ENCODE measurements at regions not wholly inside any gene's neighbourhood (a gene's known extent, or its start where the extent isn't known, plus 50 kb on each side); places are given as distances from the start of the nearest gene placed in this dataset.

DNA sequence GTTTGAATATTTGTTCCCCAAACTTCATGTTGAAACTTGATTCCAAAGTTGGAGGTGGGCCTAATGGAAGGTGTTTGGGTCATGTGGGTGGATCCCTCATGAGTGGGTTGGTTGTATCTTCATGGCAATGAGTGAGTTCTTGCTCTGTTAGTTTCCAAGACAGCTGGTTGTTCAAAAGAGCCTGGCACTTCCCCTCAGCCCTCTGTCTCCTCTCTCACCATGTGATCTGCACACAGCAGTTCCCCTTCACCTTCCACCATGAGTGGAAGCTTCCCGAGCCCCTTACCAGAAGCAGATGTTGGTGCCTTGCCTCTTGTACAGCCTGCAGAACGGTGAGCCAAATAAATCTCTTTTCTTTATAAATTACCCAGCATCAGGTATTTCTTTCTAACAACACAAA lies 327.1 kb upstream of the SLCO3A1 start:
- H3K36me3 ChIP-seq, result no peaks in the 10 kb centered on the region
- no peaks in the 10 kb centered on the region for H3K9me3 ChIP-seq
- TF ChIP-seq, protein P1, sequence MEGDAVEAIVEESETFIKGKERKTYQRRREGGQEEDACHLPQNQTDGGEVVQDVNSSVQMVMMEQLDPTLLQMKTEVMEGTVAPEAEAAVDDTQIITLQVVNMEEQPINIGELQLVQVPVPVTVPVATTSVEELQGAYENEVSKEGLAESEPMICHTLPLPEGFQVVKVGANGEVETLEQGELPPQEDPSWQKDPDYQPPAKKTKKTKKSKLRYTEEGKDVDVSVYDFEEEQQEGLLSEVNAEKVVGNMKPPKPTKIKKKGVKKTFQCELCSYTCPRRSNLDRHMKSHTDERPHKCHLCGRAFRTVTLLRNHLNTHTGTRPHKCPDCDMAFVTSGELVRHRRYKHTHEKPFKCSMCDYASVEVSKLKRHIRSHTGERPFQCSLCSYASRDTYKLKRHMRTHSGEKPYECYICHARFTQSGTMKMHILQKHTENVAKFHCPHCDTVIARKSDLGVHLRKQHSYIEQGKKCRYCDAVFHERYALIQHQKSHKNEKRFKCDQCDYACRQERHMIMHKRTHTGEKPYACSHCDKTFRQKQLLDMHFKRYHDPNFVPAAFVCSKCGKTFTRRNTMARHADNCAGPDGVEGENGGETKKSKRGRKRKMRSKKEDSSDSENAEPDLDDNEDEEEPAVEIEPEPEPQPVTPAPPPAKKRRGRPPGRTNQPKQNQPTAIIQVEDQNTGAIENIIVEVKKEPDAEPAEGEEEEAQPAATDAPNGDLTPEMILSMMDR (IDR thresholded peaks at IDR 0.05), result no peak
- TF ChIP-seq EP300 (IDR thresholded peaks at IDR 0.05), result no peak
- no peak for TF ChIP-seq POLR2A (IDR thresholded peaks at IDR 0.05)
- no peak for TF ChIP-seq POLR2AphosphoS5 (IDR thresholded peaks at IDR 0.05)
- H3K27ac ChIP-seq, result no peak overlapping the region
- H3K4me1 ChIP-seq, result peaks cover 0 to 6% (median 0%) of the 10 kb centered on the region in 3 donors
- no peak for ATAC-seq
- H3K4me3 ChIP-seq, result no peak overlapping the region
- WGBS, 2 donors (ENCODE audit: low coverage in 1 of 2), result 75 to 85% methylated on average over 2 of the region's 2 CpGs
- H3K27me3 ChIP-seq, result peaks cover 9% of the 10 kb centered on the region

- no peak for ATAC-seq
- TF ChIP-seq POLR2AphosphoS5 (IDR thresholded peaks at IDR 0.05), result no peak
- TF ChIP-seq EP300 (IDR thresholded peaks at IDR 0.05), result no peak
- TF ChIP-seq, protein P1 (IDR thresholded peaks at IDR 0.05), result no peak
- no peak for TF ChIP-seq POLR2A (IDR thresholded peaks at IDR 0.05)
- WGBS, 2 donors (ENCODE audit: low coverage in 1 of 2), result 50 to 53% methylated on average over 4 to 5 of the region's 5 CpGs
Measured at GRCh38 chr15:91528801-91529200, 324.7 kb upstream of the SLCO3A1 start.

DNA sequence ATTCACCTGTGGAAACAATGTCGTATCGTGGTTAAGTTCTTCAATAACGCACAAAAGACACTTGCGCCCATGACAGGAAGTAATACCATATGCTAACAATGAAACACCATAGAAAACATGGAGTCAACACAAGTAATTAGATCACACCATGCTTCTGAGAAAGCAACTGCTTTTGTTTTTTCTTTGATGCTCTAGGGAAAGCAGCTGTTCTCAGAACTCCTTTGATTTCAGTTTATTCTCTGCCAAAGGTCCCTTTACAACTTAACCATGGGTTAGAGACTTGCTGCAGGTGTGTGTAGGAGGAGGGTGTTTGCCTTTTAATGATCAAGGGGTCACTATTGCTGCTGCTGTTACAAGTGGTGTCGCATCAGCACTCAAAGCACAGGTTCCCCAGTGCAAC lies 324.0 kb upstream of the SLCO3A1 start:
- Histone ChIP-seq H3K9me3 (no peaks in the 10 kb centered on the region), H3K27me3 (peaks cover 9% of the 10 kb centered on the region), H3K36me3 (no peaks in the 10 kb centered on the region), H3K4me1 (peaks cover 0 to 6% (median 0%) of the 10 kb centered on the region in 3 donors), H3K27ac (no peak overlapping the region), H3K4me3 (no peak overlapping the region)
- no peak for TF ChIP-seq POLR2A (IDR thresholded peaks at IDR 0.05)
- TF ChIP-seq POLR2AphosphoS5 (IDR thresholded peaks at IDR 0.05), result no peak
- TF ChIP-seq, protein P1 (IDR thresholded peaks at IDR 0.05), result no peak
- no peak for TF ChIP-seq EP300 (IDR thresholded peaks at IDR 0.05)
- no peak for ATAC-seq
- 89 to 94% methylated on average over 2 to 5 of the region's 5 CpGs for WGBS, 2 donors (ENCODE audit: low coverage in 1 of 2)

More at GRCh38 chr15:91528801-91529200, 324.7 kb upstream of the SLCO3A1 start:
- no peak overlapping the region for H3K27ac ChIP-seq
- peaks cover 0 to 6% (median 0%) of the 10 kb centered on the region in 3 donors for H3K4me1 ChIP-seq
- no peaks in the 10 kb centered on the region for H3K9me3 ChIP-seq
- no peaks in the 10 kb centered on the region for H3K36me3 ChIP-seq
- no peak overlapping the region for H3K4me3 ChIP-seq
- peaks cover 9% of the 10 kb centered on the region for H3K27me3 ChIP-seq

- TF ChIP-seq POLR2A (IDR thresholded peaks at IDR 0.05) (no peak), EP300 (IDR thresholded peaks at IDR 0.05) (no peak)
- ATAC-seq, result no peak
- Histone ChIP-seq H3K9me3 (no peaks in the 10 kb centered on the region), H3K36me3 (no peaks in the 10 kb centered on the region), H3K4me3 (no peak overlapping the region), H3K27me3 (peaks cover 9% of the 10 kb centered on the region), H3K27ac (no peak overlapping the region), H3K4me1 (peaks cover 0 to 7% (median 0%) of the 10 kb centered on the region in 3 donors)
- WGBS, 2 donors (ENCODE audit: low coverage in 1 of 2), result 88 to 96% methylated on average over 5 to 6 of the region's 6 CpGs
Measured at GRCh38 chr15:91530279-91530678, 323.2 kb upstream of the SLCO3A1 start.

DNA sequence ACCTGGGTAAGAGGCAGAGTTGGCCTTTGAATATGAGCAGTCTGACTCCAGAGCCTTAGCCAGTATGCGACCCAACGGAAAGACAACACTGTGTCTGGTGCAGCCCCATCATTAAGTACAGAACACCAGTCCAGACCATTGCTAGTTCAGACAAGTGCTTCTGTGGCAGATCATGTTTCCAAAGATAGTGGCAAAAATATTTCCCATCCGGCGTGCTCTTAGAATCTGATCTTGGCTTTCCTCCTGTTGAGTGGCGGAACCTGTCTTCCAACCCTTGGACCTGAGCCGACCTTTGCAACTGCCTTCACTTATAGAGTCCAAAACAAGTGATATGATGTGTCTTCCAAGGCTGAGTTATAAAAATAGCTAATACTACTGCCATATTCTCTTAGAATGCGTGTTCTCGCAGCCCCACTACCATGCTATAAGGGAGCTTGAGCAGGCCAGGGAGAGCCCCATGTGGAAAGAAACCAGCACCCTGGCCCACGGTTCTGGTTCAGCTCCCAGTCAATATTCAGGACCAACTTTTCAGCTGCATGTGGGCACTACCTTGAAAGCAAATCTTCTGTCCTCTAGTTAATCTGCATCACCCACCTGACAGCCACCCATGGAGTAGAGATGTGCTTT lies 322.4 kb upstream of the SLCO3A1 start:
- peaks cover 0 to 15% (median 0%) of the 10 kb centered on the region in 3 donors for H3K4me1 ChIP-seq
- TF ChIP-seq EP300 (IDR thresholded peaks at IDR 0.05), result no peak
- TF ChIP-seq, protein P1 (IDR thresholded peaks at IDR 0.05), result no peak
- TF ChIP-seq POLR2A (IDR thresholded peaks at IDR 0.05), result no peak
- TF ChIP-seq POLR2AphosphoS5 (IDR thresholded peaks at IDR 0.05), result no peak
- H3K27ac ChIP-seq, result no peak overlapping the region
- H3K27me3 ChIP-seq, result peaks cover 9% of the 10 kb centered on the region
- ATAC-seq, result no peak
- 90 to 94% methylated on average over 2 to 8 of the region's 9 CpGs for WGBS, 2 donors (ENCODE audit: low coverage in 1 of 2)
- H3K4me3 ChIP-seq, result no peak overlapping the region
- no peaks in the 10 kb centered on the region for H3K36me3 ChIP-seq
- H3K9me3 ChIP-seq, result no peaks in the 10 kb centered on the region

Data from gastroesophageal sphincter (tissue), 4 donors.